ENCODE measurements at regions not wholly inside any gene's neighbourhood (a gene's known extent, or its start where the extent isn't known, plus 50 kb on each side); places are given as distances from the start of the nearest gene placed in this dataset.
"Not testable (repeated sequence)": the region's sequence is repeated elsewhere in the genome, so short reads cannot be mapped to it uniquely, and the experiment has no call there.

- intact Hi-C loops (cut with micrococcal nuclease), result no loop called here
- Mint-ChIP-seq H3K36me3 (ENCODE audit: low read depth) (no peaks in the 10 kb centered on the region), H3K4me1 (ENCODE audit: low read depth) (no peaks in the 10 kb centered on the region), H3K27ac (no peak overlapping the region), H3K9me3 (peaks cover 8% of the 10 kb centered on the region), H3K4me3 (no peak overlapping the region), H3K27me3 (ENCODE audit: insufficient read depth) (no peaks in the 10 kb centered on the region)
- DNase-seq (ENCODE audit: low spot score), result no peak
Measured at GRCh38 chr20:11499101-11499634, 418.5 kb upstream of the BTBD3 start.

GRCh38 chr20:11502061-11502460 lies 415.6 kb upstream of the BTBD3 start:
- H3K4me1 Mint-ChIP-seq (ENCODE audit: low read depth), result no peaks in the 10 kb centered on the region
- intact Hi-C loops (cut with micrococcal nuclease), result no loop called here
- H3K36me3 Mint-ChIP-seq (ENCODE audit: low read depth), result no peaks in the 10 kb centered on the region
- H3K4me3 Mint-ChIP-seq, result no peak overlapping the region
- no peak for DNase-seq (ENCODE audit: low spot score)
- peaks cover 8% of the 10 kb centered on the region for H3K9me3 Mint-ChIP-seq
- H3K27me3 Mint-ChIP-seq (ENCODE audit: insufficient read depth), result no peaks in the 10 kb centered on the region
- H3K27ac Mint-ChIP-seq, result no peak overlapping the region

- Mint-ChIP-seq H3K4me3 (no peak overlapping the region), H3K4me1 (ENCODE audit: low read depth) (no peaks in the 10 kb centered on the region), H3K27ac (no peak overlapping the region), H3K36me3 (ENCODE audit: low read depth) (no peaks in the 10 kb centered on the region), H3K9me3 (peaks cover 8% of the 10 kb centered on the region), H3K27me3 (ENCODE audit: insufficient read depth) (no peaks in the 10 kb centered on the region)
- intact Hi-C loops (cut with micrococcal nuclease), result no loop called here
- no peak for DNase-seq (ENCODE audit: low spot score)
Measured at GRCh38 chr20:11502671-11503070, 415.0 kb upstream of the BTBD3 start.

- intact Hi-C loops (cut with micrococcal nuclease), result no loop called here
- Mint-ChIP-seq H3K4me1 (ENCODE audit: low read depth) (no peaks in the 10 kb centered on the region), H3K36me3 (ENCODE audit: low read depth) (no peaks in the 10 kb centered on the region), H3K9me3 (peaks cover 7% of the 10 kb centered on the region), H3K27ac (no peak overlapping the region), H3K27me3 (ENCODE audit: insufficient read depth) (no peaks in the 10 kb centered on the region), H3K4me3 (no peak overlapping the region)
- no peak for DNase-seq (ENCODE audit: low spot score)
Measured at GRCh38 chr20:11509776-11510175, 407.9 kb upstream of the BTBD3 start.

- Mint-ChIP-seq H3K27ac (no peak overlapping the region), H3K27me3 (ENCODE audit: insufficient read depth) (no peaks in the 10 kb centered on the region), H3K36me3 (ENCODE audit: low read depth) (no peaks in the 10 kb centered on the region), H3K4me1 (ENCODE audit: low read depth) (no peaks in the 10 kb centered on the region), H3K9me3 (peaks cover 10% of the 10 kb centered on the region), H3K4me3 (no peak overlapping the region)
- intact Hi-C loops (cut with micrococcal nuclease), result no loop called here
- DNase-seq (ENCODE audit: low spot score), result no peak
Measured at GRCh38 chr20:11511821-11512220, 405.9 kb upstream of the BTBD3 start.

GRCh38 chr20:11513241-11513745 lies 404.4 kb upstream of the BTBD3 start:
- H3K36me3 Mint-ChIP-seq (ENCODE audit: low read depth); H3K27me3 Mint-ChIP-seq (ENCODE audit: insufficient read depth); H3K27ac Mint-ChIP-seq; H3K4me1 Mint-ChIP-seq (ENCODE audit: low read depth); intact Hi-C loops (cut with micrococcal nuclease); DNase-seq (ENCODE audit: low spot score); H3K4me3 Mint-ChIP-seq: not testable (repeated sequence)
- peaks cover 14% of the 10 kb centered on the region for H3K9me3 Mint-ChIP-seq

- Mint-ChIP-seq H3K4me1 (ENCODE audit: low read depth) (no peaks in the 10 kb centered on the region), H3K9me3 (peaks cover 14% of the 10 kb centered on the region)
- no peak for DNase-seq (ENCODE audit: low spot score)
Measured at GRCh38 chr20:11516448-11516847, 401.2 kb upstream of the BTBD3 start.

GRCh38 chr20:11520596-11520995 lies 397.1 kb upstream of the BTBD3 start:
- peaks cover 13% of the 10 kb centered on the region for H3K9me3 Mint-ChIP-seq
- intact Hi-C loops (cut with micrococcal nuclease), result no loop called here
- H3K4me3 Mint-ChIP-seq, result no peak overlapping the region
- no peak for DNase-seq (ENCODE audit: low spot score)
- H3K27ac Mint-ChIP-seq, result no peak overlapping the region
- no peaks in the 10 kb centered on the region for H3K27me3 Mint-ChIP-seq (ENCODE audit: insufficient read depth)
- H3K4me1 Mint-ChIP-seq (ENCODE audit: low read depth), result no peaks in the 10 kb centered on the region
- H3K36me3 Mint-ChIP-seq (ENCODE audit: low read depth), result no peaks in the 10 kb centered on the region

More at GRCh38 chr20:11516448-11516847, 401.2 kb upstream of the BTBD3 start:
- H3K36me3 Mint-ChIP-seq (ENCODE audit: low read depth), result no peaks in the 10 kb centered on the region
- H3K27ac Mint-ChIP-seq, result no peak overlapping the region
- no peak overlapping the region for H3K4me3 Mint-ChIP-seq
- H3K27me3 Mint-ChIP-seq (ENCODE audit: insufficient read depth), result no peaks in the 10 kb centered on the region
- intact Hi-C loops (cut with micrococcal nuclease), result no loop called here

- no peaks in the 10 kb centered on the region for H3K4me1 Mint-ChIP-seq (ENCODE audit: low read depth)
- H3K4me3 Mint-ChIP-seq, result no peak overlapping the region
- DNase-seq (ENCODE audit: low spot score), result no peak
- intact Hi-C loops (cut with micrococcal nuclease), result no loop called here
- H3K27ac Mint-ChIP-seq, result no peak overlapping the region
- H3K36me3 Mint-ChIP-seq (ENCODE audit: low read depth), result no peaks in the 10 kb centered on the region
- peaks cover 16% of the 10 kb centered on the region for H3K9me3 Mint-ChIP-seq
- H3K27me3 Mint-ChIP-seq (ENCODE audit: insufficient read depth), result no peaks in the 10 kb centered on the region
Measured at GRCh38 chr20:11521476-11522365, 396.0 kb upstream of the BTBD3 start.

GRCh38 chr20:11522366-11522741 lies 395.3 kb upstream of the BTBD3 start:
- no peaks in the 10 kb centered on the region for H3K27me3 Mint-ChIP-seq (ENCODE audit: insufficient read depth)
- intact Hi-C loops (cut with micrococcal nuclease), result no loop called here
- no peak overlapping the region for H3K27ac Mint-ChIP-seq
- no peaks in the 10 kb centered on the region for H3K36me3 Mint-ChIP-seq (ENCODE audit: low read depth)
- H3K4me3 Mint-ChIP-seq, result no peak overlapping the region
- DNase-seq (ENCODE audit: low spot score), result no peak
- H3K9me3 Mint-ChIP-seq, result peaks cover 18% of the 10 kb centered on the region
- no peaks in the 10 kb centered on the region for H3K4me1 Mint-ChIP-seq (ENCODE audit: low read depth)

- intact Hi-C loops (cut with micrococcal nuclease), result no loop called here
- no peak for DNase-seq (ENCODE audit: low spot score)
- no peaks in the 10 kb centered on the region for H3K4me1 Mint-ChIP-seq (ENCODE audit: low read depth)
- H3K4me3 Mint-ChIP-seq, result no peak overlapping the region
- H3K27ac Mint-ChIP-seq, result no peak overlapping the region
- H3K36me3 Mint-ChIP-seq (ENCODE audit: low read depth), result no peaks in the 10 kb centered on the region
- peaks cover 22% of the 10 kb centered on the region for H3K9me3 Mint-ChIP-seq
- no peaks in the 10 kb centered on the region for H3K27me3 Mint-ChIP-seq (ENCODE audit: insufficient read depth)
Measured at GRCh38 chr20:11529047-11529446, 388.6 kb upstream of the BTBD3 start.

- H3K36me3 Mint-ChIP-seq (ENCODE audit: low read depth), result no peaks in the 10 kb centered on the region
- H3K27ac Mint-ChIP-seq, result no peak overlapping the region
- no peaks in the 10 kb centered on the region for H3K9me3 Mint-ChIP-seq
- intact Hi-C loops (cut with micrococcal nuclease), result no loop called here
- no peak overlapping the region for H3K4me3 Mint-ChIP-seq
- no peaks in the 10 kb centered on the region for H3K27me3 Mint-ChIP-seq (ENCODE audit: insufficient read depth)
- no peak for DNase-seq (ENCODE audit: low spot score)
- H3K4me1 Mint-ChIP-seq (ENCODE audit: low read depth), result no peaks in the 10 kb centered on the region
Measured at GRCh38 chr20:11537032-11537431, 380.7 kb upstream of the BTBD3 start.

GRCh38 chr20:11539450-11539849 lies 378.2 kb upstream of the BTBD3 start:
- no peak for DNase-seq (ENCODE audit: low spot score)
- H3K9me3 Mint-ChIP-seq, result no peaks in the 10 kb centered on the region
- no peak overlapping the region for H3K4me3 Mint-ChIP-seq
- H3K27me3 Mint-ChIP-seq (ENCODE audit: insufficient read depth), result no peaks in the 10 kb centered on the region
- no peak overlapping the region for H3K27ac Mint-ChIP-seq
- intact Hi-C loops (cut with micrococcal nuclease), result no loop called here
- H3K36me3 Mint-ChIP-seq (ENCODE audit: low read depth), result no peaks in the 10 kb centered on the region
- H3K4me1 Mint-ChIP-seq (ENCODE audit: low read depth), result no peaks in the 10 kb centered on the region

Measured in activated T-helper 1 cell treated with anti-CD3 and anti-CD28 coated beads, Interleukin-12 subunit alpha, Interleukin-12 subunit beta, Interleukin-2, Interleukin-4 antibody, amounts not matched to agents 30 ng/mL and 10 ng/mL and 1 ng/mL, durations not matched to agents 14 hours and 24 hours and 36 hours (primary cell).